Panc1 (cell line): ENCODE measurements at regions not wholly inside any gene's neighbourhood (a gene's known extent, or its start where the extent isn't known, plus 50 kb on each side); places are given as distances from the start of the nearest gene placed in this dataset.

ENCODE experiments used
- ATAC-seq: fragments of 200-7000 bp; cut with Tn5 transposase; 2 replicates; pipeline ENCODE4 v1.9.1; 2020; ENCODE audit warnings: mild to moderate bottlenecking, moderate library complexity
- BruUV-seq: library from RNA; stranded (reverse); fragments of 400-500 nt; replicated peaks from 2 replicates; lab custom pipeline; 2021; lab: Mats Ljungman, UMichigan
- CTCF ChIA-PET: fragments of 300-600 bp; sonication (Branson Sonifier 250); formaldehyde crosslinking; loops from one replicate; lab custom pipeline; 2022; ENCODE audit warnings: antibody characterized with exemption; lab: Charles Lee
- POLR2A ChIA-PET: fragments of 300-600 bp; sonication (Branson Sonifier 250); formaldehyde crosslinking; loops from one replicate; lab custom pipeline; 2022; ENCODE audit warnings: antibody characterized with exemption; lab: Charles Lee
- DNase-seq: peaks from one replicate; pipeline ENCODE4 v3.0.0-alpha.2; 2010; ENCODE audit warnings: low read depth, low spot score
- H3K27ac ChIP-seq: 2 replicates; pipeline ENCODE4 v1.5.1; 2011; ENCODE audit warnings: mild to moderate bottlenecking, low read length, inconsistent platforms
- H3K27me3 ChIP-seq: fragments of 200-500 bp; sonication (Bioruptor generic); 2 replicates; pipeline ENCODE4 v1.6.0; 2014; ENCODE audit warnings: low read length, inconsistent platforms; ENCODE audit not compliant: control insufficient read depth, insufficient read depth
- H3K36me3 ChIP-seq: fragments of 200-500 bp; sonication (Bioruptor generic); 2 replicates; pipeline ENCODE4 v1.5.1; 2014; ENCODE audit warnings: inconsistent platforms, mild to moderate bottlenecking, low read length, moderate library complexity; ENCODE audit not compliant: control insufficient read depth, insufficient read depth
- H3K4me1 ChIP-seq: 2 replicates; pipeline ENCODE4 v1.5.1; 2011; ENCODE audit warnings: inconsistent platforms, mild to moderate bottlenecking, low read length, moderate library complexity; ENCODE audit not compliant: control insufficient read depth, insufficient read depth
- H3K4me3 ChIP-seq, 2 experiments: 2 replicates each; pipeline ENCODE4 v1.5.1; 2011 to 2012; ENCODE audit warnings: low read depth in 2 of 2, low read length in 2 of 2, mild to moderate bottlenecking in 2 of 2, inconsistent platforms in 1 of 2, moderate library complexity in 1 of 2
- H3K9me3 ChIP-seq: fragments of 200-500 bp; sonication (Bioruptor generic); 2 replicates; pipeline ENCODE4 v1.5.1; 2014; ENCODE audit warnings: low read depth, mild to moderate bottlenecking, inconsistent platforms, low read length, moderate library complexity; ENCODE audit not compliant: control insufficient read depth, insufficient read depth
- CTCF ChIP-seq: fragments of 450-650 bp; IDR thresholded peaks from 2 replicates; pipeline ENCODE4 v1.5.1; 2017; ENCODE audit warnings: mild to moderate bottlenecking
- POLR2AphosphoS5 ChIP-seq: IDR thresholded peaks from 2 replicates; pipeline ENCODE4 v1.6.1; 2012; ENCODE audit warnings: mild to moderate bottlenecking, low read depth, low read length, moderate library complexity
- SIN3A ChIP-seq: IDR thresholded peaks from 2 replicates; pipeline ENCODE4 v1.6.1; 2012; ENCODE audit warnings: low read depth, mild to moderate bottlenecking, low read length, moderate library complexity, borderline replicate concordance; ENCODE audit not compliant: insufficient read depth
- TCF7L2 ChIP-seq: IDR thresholded peaks from 2 replicates; pipeline ENCODE4 v1.6.1; 2011; ENCODE audit warnings: mild to moderate bottlenecking, low read depth, low read length, inconsistent platforms
- in situ Hi-C: cut with HindIII; loops from 2 replicates; pipeline ENCODE4 v1.10.0; 2016; ENCODE audit warnings: low sequenced_read_pairs, low pct_unique_long_range_greater_than_20kb
- intact Hi-C: fragments of 100-400 bp; cut with micrococcal nuclease; formaldehyde crosslinking; loops from one replicate; pipeline ENCODE4 v1.10.0; 2022; ENCODE audit not compliant: unreplicated experiment
- TF ChIP-seq, protein P1 (sequence below), 2 experiments: IDR thresholded peaks; 2 replicates each; pipeline ENCODE4 v1.6.1; 2011 to 2012; ENCODE audit warnings: low read depth in 2 of 2, control low read depth in 1 of 2, low read length in 1 of 2, mild to moderate bottlenecking in 1 of 2, moderate library complexity in 1 of 2; ENCODE audit not compliant: insufficient read depth in 1 of 2

- H3K27me3 ChIP-seq: no peaks in the 10 kb centered on the region
- H3K9me3 ChIP-seq: no peaks in the 10 kb centered on the region
- ATAC-seq (no peak), DNase-seq (no peak)
- no peak overlapping the region for H3K27ac ChIP-seq
- no TSS peak for BruUV-seq
- intact Hi-C loops (no loop called here), in situ Hi-C loops (no loop called here)
- ChIA-PET POLR2A (no interaction called here), CTCF (no interaction called here)
- H3K36me3 ChIP-seq: no peaks in the 10 kb centered on the region
- H3K4me1 ChIP-seq: no peaks in the 10 kb centered on the region
- H3K4me3 ChIP-seq: no peak overlapping the region
- TF ChIP-seq POLR2AphosphoS5 (no peak), TCF7L2 (no peak), CTCF (no peak), SIN3A (no peak)
- TF ChIP-seq, protein P1, sequence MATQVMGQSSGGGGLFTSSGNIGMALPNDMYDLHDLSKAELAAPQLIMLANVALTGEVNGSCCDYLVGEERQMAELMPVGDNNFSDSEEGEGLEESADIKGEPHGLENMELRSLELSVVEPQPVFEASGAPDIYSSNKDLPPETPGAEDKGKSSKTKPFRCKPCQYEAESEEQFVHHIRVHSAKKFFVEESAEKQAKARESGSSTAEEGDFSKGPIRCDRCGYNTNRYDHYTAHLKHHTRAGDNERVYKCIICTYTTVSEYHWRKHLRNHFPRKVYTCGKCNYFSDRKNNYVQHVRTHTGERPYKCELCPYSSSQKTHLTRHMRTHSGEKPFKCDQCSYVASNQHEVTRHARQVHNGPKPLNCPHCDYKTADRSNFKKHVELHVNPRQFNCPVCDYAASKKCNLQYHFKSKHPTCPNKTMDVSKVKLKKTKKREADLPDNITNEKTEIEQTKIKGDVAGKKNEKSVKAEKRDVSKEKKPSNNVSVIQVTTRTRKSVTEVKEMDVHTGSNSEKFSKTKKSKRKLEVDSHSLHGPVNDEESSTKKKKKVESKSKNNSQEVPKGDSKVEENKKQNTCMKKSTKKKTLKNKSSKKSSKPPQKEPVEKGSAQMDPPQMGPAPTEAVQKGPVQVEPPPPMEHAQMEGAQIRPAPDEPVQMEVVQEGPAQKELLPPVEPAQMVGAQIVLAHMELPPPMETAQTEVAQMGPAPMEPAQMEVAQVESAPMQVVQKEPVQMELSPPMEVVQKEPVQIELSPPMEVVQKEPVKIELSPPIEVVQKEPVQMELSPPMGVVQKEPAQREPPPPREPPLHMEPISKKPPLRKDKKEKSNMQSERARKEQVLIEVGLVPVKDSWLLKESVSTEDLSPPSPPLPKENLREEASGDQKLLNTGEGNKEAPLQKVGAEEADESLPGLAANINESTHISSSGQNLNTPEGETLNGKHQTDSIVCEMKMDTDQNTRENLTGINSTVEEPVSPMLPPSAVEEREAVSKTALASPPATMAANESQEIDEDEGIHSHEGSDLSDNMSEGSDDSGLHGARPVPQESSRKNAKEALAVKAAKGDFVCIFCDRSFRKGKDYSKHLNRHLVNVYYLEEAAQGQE (IDR thresholded peaks at IDR 0.05; ENCODE audit: insufficient read depth in 1 of 2, low read depth in 2 of 2, low read length in 1 of 2): no peak
Measured at GRCh38 chr10:33807531-33808359, 473.3 kb upstream of the NRP1 start.

GRCh38 chr10:33805831-33806230 lies 471.4 kb upstream of the NRP1 start:
- Histone ChIP-seq H3K4me3 (no peak overlapping the region), H3K9me3 (no peaks in the 10 kb centered on the region), H3K4me1 (no peaks in the 10 kb centered on the region), H3K27me3 (no peaks in the 10 kb centered on the region), H3K36me3 (no peaks in the 10 kb centered on the region), H3K27ac (no peak overlapping the region)
- ATAC-seq (no peak), DNase-seq (no peak)
- in situ Hi-C loops: no loop called here
- POLR2A ChIA-PET: no interaction called here
- BruUV-seq: no TSS peak
- intact Hi-C loops: no loop called here
- CTCF ChIA-PET: no interaction called here
- TF ChIP-seq TCF7L2 (no peak), SIN3A (no peak), CTCF (no peak), POLR2AphosphoS5 (no peak)
- TF ChIP-seq, protein P1 (IDR thresholded peaks at IDR 0.05; ENCODE audit: insufficient read depth in 1 of 2, low read depth in 2 of 2, low read length in 1 of 2): no peak
